SK-N-SH treated with all-trans-retinoic acid at 6 μM for 48 hours (cell line): ENCODE measurements at regions not wholly inside any gene's neighbourhood (a gene's known extent, or its start where the extent isn't known, plus 50 kb on each side); places are given as distances from the start of the nearest gene placed in this dataset.

Experiments
- ATAC-seq: fragments of 200-7000 bp; cut with Tn5 transposase; 3 replicates; pipeline ENCODE4 v1.9.1; 2020; ENCODE audit warnings: mild to moderate bottlenecking, moderate library complexity
- BACH2 ChIP-seq: fragments of 250-450 bp; sonication (Bioruptor Pico); IDR thresholded peaks from 2 replicates; pipeline ENCODE4 v1.9.0; 2021; ENCODE audit warnings: mild to moderate bottlenecking, borderline replicate concordance
- CREB5 ChIP-seq: fragments of 250-450 bp; sonication (Bioruptor Pico); IDR thresholded peaks from 2 replicates; pipeline ENCODE4 v1.5.1; 2020; ENCODE audit warnings: low read depth, mild to moderate bottlenecking, moderate library complexity
- CSDC2 ChIP-seq: fragments of 250-450 bp; sonication (Bioruptor Pico); IDR thresholded peaks from 2 replicates; pipeline ENCODE4 v1.5.0; 2020; ENCODE audit warnings: mild to moderate bottlenecking, moderate library complexity
- ESRRG ChIP-seq: fragments of 250-450 bp; sonication (Bioruptor Pico); IDR thresholded peaks from 2 replicates; pipeline ENCODE4 v1.6.1; 2021; ENCODE audit warnings: mild to moderate bottlenecking
- GLIS3 ChIP-seq: fragments of 250-450 bp; sonication (Bioruptor Pico); IDR thresholded peaks from 2 replicates; pipeline ENCODE4 v1.5.0; 2020; ENCODE audit warnings: mild to moderate bottlenecking, moderate library complexity
- OSR1 ChIP-seq: fragments of 250-450 bp; sonication (Bioruptor Pico); IDR thresholded peaks from 2 replicates; pipeline ENCODE4 v1.8.0; 2022; ENCODE audit warnings: moderate library complexity, mild to moderate bottlenecking, inconsistent platforms
- PATZ1 ChIP-seq: fragments of 250-450 bp; sonication (Bioruptor Pico); IDR thresholded peaks from 2 replicates; pipeline ENCODE4 v1.8.0; 2020; ENCODE audit warnings: mild to moderate bottlenecking, moderate library complexity, borderline replicate concordance
- POU6F1 ChIP-seq: fragments of 250-450 bp; sonication (Bioruptor Pico); IDR thresholded peaks from 2 replicates; pipeline ENCODE4 v1.8.0; 2021; ENCODE audit warnings: low read depth, mild to moderate bottlenecking, moderate library complexity, borderline replicate concordance
- PPARA ChIP-seq: fragments of 250-450 bp; sonication (Bioruptor Pico); IDR thresholded peaks from 2 replicates; pipeline ENCODE4 v1.5.0; 2020; ENCODE audit warnings: mild to moderate bottlenecking, borderline replicate concordance
- RARB ChIP-seq: fragments of 250-450 bp; sonication (Bioruptor Pico); IDR thresholded peaks from 2 replicates; pipeline ENCODE4 v1.8.0; 2021; ENCODE audit warnings: mild to moderate bottlenecking, moderate library complexity
- SNAI2 ChIP-seq: fragments of 250-450 bp; sonication (Bioruptor Pico); IDR thresholded peaks from 2 replicates; pipeline ENCODE4 v1.5.0; 2020; ENCODE audit warnings: mild to moderate bottlenecking, moderate library complexity
- TCF4 ChIP-seq: fragments of 250-450 bp; sonication (Bioruptor Pico); IDR thresholded peaks from 2 replicates; pipeline ENCODE4 v1.8.0; 2021; ENCODE audit warnings: mild to moderate bottlenecking, moderate library complexity, borderline replicate concordance
- TOX ChIP-seq: fragments of 250-450 bp; sonication (Bioruptor Pico); IDR thresholded peaks from 2 replicates; pipeline ENCODE4 v1.8.0; 2021; ENCODE audit warnings: mild to moderate bottlenecking, moderate library complexity, borderline replicate concordance
- TSHZ2 ChIP-seq: fragments of 250-450 bp; sonication (Bioruptor Pico); IDR thresholded peaks from 2 replicates; pipeline ENCODE4 v1.5.0; 2020; ENCODE audit warnings: mild to moderate bottlenecking, moderate library complexity
- ZC3H10 ChIP-seq: fragments of 250-450 bp; sonication (Bioruptor Pico); IDR thresholded peaks from 2 replicates; pipeline ENCODE4 v1.5.1; 2021; ENCODE audit warnings: mild to moderate bottlenecking, moderate library complexity
- ZFP3 ChIP-seq: fragments of 250-450 bp; sonication (Bioruptor Pico); IDR thresholded peaks from 2 replicates; pipeline ENCODE4 v1.5.0; 2020; ENCODE audit warnings: mild to moderate bottlenecking, moderate library complexity
- ZFP30 ChIP-seq: fragments of 450-650 bp; formaldehyde crosslinking; IDR thresholded peaks from 2 replicates; pipeline ENCODE4 v1.5.0; 2022; ENCODE audit warnings: mild to moderate bottlenecking, moderate library complexity
- ZNF565 ChIP-seq: fragments of 450-650 bp; formaldehyde crosslinking; conservative IDR thresholded peaks from 2 replicates; pipeline ENCODE4 v1.5.0; 2020; ENCODE audit warnings: low read depth, mild to moderate bottlenecking, moderate library complexity
- ZNF70 ChIP-seq: fragments of 450-650 bp; formaldehyde crosslinking; IDR thresholded peaks from 2 replicates; pipeline ENCODE4 v1.5.0; 2020; ENCODE audit warnings: mild to moderate bottlenecking, moderate library complexity
- ZNF8 ChIP-seq: fragments of 450-650 bp; formaldehyde crosslinking; IDR thresholded peaks from 2 replicates; pipeline ENCODE4 v1.5.0; 2020; ENCODE audit warnings: mild to moderate bottlenecking, moderate library complexity

- TF ChIP-seq TOX (CRISPR knock-in tag), result no peak
- no peak for TF ChIP-seq CSDC2
- no peak for TF ChIP-seq PPARA (CRISPR knock-in tag)
- no peak for TF ChIP-seq RARB (CRISPR knock-in tag)
Measured at GRCh38 chr20:57102566-57102965, 163.9 kb downstream of the BMP7 start (continued).

- ATAC-seq, result no peak
- TF ChIP-seq BACH2 (CRISPR knock-in tag) (no peak), ZNF70 (CRISPR knock-in tag) (no peak), GLIS3 (CRISPR knock-in tag) (no peak), ESRRG (CRISPR knock-in tag) (no peak), TOX (CRISPR knock-in tag) (no peak), ZC3H10 (CRISPR knock-in tag) (no peak), ZFP3 (CRISPR knock-in tag) (no peak), TCF4 (no peak), SNAI2 (no peak), ZNF8 (no peak), PATZ1 (CRISPR knock-in tag) (no peak), ZNF565 (CRISPR knock-in tag) (no peak), POU6F1 (no peak), ZFP30 (CRISPR knock-in tag) (no peak), OSR1 (CRISPR knock-in tag) (no peak), TSHZ2 (no peak)
Measured at GRCh38 chr20:57103146-57103800, 163.2 kb downstream of the BMP7 start.

- ATAC-seq, result no peak
- TF ChIP-seq ZFP30 (CRISPR knock-in tag) (no peak), ESRRG (CRISPR knock-in tag) (no peak), SNAI2 (no peak), OSR1 (CRISPR knock-in tag) (no peak)
Measured at GRCh38 chr20:57104113-57104512, 162.3 kb downstream of the BMP7 start.

GRCh38 chr20:57104651-57105204, 161.7 kb downstream of the BMP7 start:
- TF ChIP-seq PPARA (CRISPR knock-in tag) (no peak), CREB5 (CRISPR knock-in tag) (no peak), PATZ1 (CRISPR knock-in tag) (no peak)
- ATAC-seq, result no peak
